ENCODE measurements at regions not wholly inside any gene's neighbourhood (a gene's known extent, or its start where the extent isn't known, plus 50 kb on each side); places are given as distances from the start of the nearest gene placed in this dataset.

DNA sequence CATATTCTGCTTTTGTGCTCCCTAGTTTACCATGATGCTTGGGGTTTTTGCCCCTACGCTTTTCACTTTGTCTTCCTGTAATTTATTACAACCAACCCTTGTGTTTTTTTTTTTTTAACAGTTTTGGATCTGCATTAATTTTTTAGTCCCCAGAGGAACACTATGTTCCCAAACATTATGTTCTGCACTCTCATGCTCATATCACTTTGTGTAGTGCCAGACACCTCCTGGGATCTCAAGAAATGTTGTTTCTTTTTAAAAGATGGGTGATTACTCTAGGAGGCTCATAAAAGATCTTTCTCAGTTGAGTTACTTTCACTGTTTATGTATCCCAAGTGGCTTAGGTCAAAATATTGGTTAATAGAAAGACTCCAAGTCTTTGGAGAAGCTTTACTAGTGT, 116.2 kb upstream of the MKLN1 start:
- no peak for TF ChIP-seq CEBPB (IDR thresholded peaks at IDR 0.05)
- no peak for TF ChIP-seq TCF12 (IDR thresholded peaks at IDR 0.05; ENCODE audit: low read depth)
- no peak for TF ChIP-seq ZBTB7A (IDR thresholded peaks at IDR 0.05; ENCODE audit: low read depth)
- no peak for TF ChIP-seq NFIC (IDR thresholded peaks at IDR 0.05)
- no peak for TF ChIP-seq TAF1 (IDR thresholded peaks at IDR 0.05; ENCODE audit: low read depth)
- no peak for TF ChIP-seq EGR1 (IDR thresholded peaks at IDR 0.05)
- no peak for TF ChIP-seq USF1 (IDR thresholded peaks at IDR 0.05)
- no peak for TF ChIP-seq YY1 (IDR thresholded peaks at IDR 0.05; ENCODE audit: low read depth)
- no peak for TF ChIP-seq EP300 (IDR thresholded peaks at IDR 0.05; ENCODE audit: borderline replicate concordance)
- no peak for TF ChIP-seq TEAD4 (IDR thresholded peaks at IDR 0.05)
- TF ChIP-seq, protein P1, sequence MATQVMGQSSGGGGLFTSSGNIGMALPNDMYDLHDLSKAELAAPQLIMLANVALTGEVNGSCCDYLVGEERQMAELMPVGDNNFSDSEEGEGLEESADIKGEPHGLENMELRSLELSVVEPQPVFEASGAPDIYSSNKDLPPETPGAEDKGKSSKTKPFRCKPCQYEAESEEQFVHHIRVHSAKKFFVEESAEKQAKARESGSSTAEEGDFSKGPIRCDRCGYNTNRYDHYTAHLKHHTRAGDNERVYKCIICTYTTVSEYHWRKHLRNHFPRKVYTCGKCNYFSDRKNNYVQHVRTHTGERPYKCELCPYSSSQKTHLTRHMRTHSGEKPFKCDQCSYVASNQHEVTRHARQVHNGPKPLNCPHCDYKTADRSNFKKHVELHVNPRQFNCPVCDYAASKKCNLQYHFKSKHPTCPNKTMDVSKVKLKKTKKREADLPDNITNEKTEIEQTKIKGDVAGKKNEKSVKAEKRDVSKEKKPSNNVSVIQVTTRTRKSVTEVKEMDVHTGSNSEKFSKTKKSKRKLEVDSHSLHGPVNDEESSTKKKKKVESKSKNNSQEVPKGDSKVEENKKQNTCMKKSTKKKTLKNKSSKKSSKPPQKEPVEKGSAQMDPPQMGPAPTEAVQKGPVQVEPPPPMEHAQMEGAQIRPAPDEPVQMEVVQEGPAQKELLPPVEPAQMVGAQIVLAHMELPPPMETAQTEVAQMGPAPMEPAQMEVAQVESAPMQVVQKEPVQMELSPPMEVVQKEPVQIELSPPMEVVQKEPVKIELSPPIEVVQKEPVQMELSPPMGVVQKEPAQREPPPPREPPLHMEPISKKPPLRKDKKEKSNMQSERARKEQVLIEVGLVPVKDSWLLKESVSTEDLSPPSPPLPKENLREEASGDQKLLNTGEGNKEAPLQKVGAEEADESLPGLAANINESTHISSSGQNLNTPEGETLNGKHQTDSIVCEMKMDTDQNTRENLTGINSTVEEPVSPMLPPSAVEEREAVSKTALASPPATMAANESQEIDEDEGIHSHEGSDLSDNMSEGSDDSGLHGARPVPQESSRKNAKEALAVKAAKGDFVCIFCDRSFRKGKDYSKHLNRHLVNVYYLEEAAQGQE (IDR thresholded peaks at IDR 0.05; ENCODE audit: low read depth): no peak
- TF ChIP-seq, protein P2, sequence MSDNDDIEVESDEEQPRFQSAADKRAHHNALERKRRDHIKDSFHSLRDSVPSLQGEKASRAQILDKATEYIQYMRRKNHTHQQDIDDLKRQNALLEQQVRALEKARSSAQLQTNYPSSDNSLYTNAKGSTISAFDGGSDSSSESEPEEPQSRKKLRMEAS (IDR thresholded peaks at IDR 0.05): no peak
- no peak for TF ChIP-seq FOXM1 (IDR thresholded peaks at IDR 0.05; ENCODE audit: borderline replicate concordance, low read depth)
- no peak for TF ChIP-seq CREB1 (IDR thresholded peaks at IDR 0.05; ENCODE audit: low read depth)
- no peak for TF ChIP-seq RAD21 (IDR thresholded peaks at IDR 0.05; ENCODE audit: low read depth)

DNA sequence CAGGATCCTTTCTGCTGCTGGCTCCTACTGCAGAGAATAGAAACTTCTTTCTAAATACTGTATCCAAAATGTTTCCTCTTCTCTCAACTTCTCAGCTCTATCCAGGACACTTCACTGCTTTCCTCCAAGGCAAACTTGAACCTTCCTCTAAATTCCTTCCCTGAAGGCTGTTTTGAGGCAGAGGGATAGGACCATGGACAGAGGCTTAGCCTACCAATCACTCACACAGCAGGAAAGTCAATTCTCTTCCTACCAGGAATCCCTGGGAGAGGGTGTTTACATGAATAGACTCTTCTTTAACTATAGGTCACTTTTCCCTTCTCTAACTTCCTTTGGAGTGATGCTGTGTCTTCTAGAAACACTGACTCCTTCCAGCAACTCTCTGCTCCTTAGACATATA, 115.6 kb upstream of the MKLN1 start:
- no peak for TF ChIP-seq NFIC (IDR thresholded peaks at IDR 0.05)
- TF ChIP-seq, protein P1 (IDR thresholded peaks at IDR 0.05; ENCODE audit: low read depth): peak; percentile 93

GRCh38 chr7:131218727-131219128, 108.9 kb upstream of the MKLN1 start:
- no peak for TF ChIP-seq YY1 (IDR thresholded peaks at IDR 0.05; ENCODE audit: low read depth)
- TF ChIP-seq, protein P1 (IDR thresholded peaks at IDR 0.05; ENCODE audit: low read depth): no peak
- TF ChIP-seq TEAD4 (IDR thresholded peaks at IDR 0.05): no peak
- TF ChIP-seq ZBTB7A (IDR thresholded peaks at IDR 0.05; ENCODE audit: low read depth): no peak
- no peak for TF ChIP-seq TAF1 (IDR thresholded peaks at IDR 0.05; ENCODE audit: low read depth)
- TF ChIP-seq NFIC (IDR thresholded peaks at IDR 0.05): no peak
- no peak for TF ChIP-seq USF1 (IDR thresholded peaks at IDR 0.05)
- no peak for TF ChIP-seq EGR1 (IDR thresholded peaks at IDR 0.05)
- no peak for TF ChIP-seq CEBPB (IDR thresholded peaks at IDR 0.05)
- no peak for TF ChIP-seq FOXM1 (IDR thresholded peaks at IDR 0.05; ENCODE audit: borderline replicate concordance, low read depth)
- TF ChIP-seq CREB1 (IDR thresholded peaks at IDR 0.05; ENCODE audit: low read depth): no peak
- no peak for TF ChIP-seq RAD21 (IDR thresholded peaks at IDR 0.05; ENCODE audit: low read depth)
- no peak for TF ChIP-seq TCF12 (IDR thresholded peaks at IDR 0.05; ENCODE audit: low read depth)

- TF ChIP-seq CEBPB (IDR thresholded peaks at IDR 0.05) (no peak), TEAD4 (IDR thresholded peaks at IDR 0.05) (no peak), TAF1 (IDR thresholded peaks at IDR 0.05; ENCODE audit: low read depth) (no peak), EGR1 (IDR thresholded peaks at IDR 0.05) (no peak), YY1 (IDR thresholded peaks at IDR 0.05; ENCODE audit: low read depth) (no peak), TCF12 (IDR thresholded peaks at IDR 0.05; ENCODE audit: low read depth) (no peak), NFIC (IDR thresholded peaks at IDR 0.05) (no peak), RAD21 (IDR thresholded peaks at IDR 0.05; ENCODE audit: low read depth) (no peak), CREB1 (IDR thresholded peaks at IDR 0.05; ENCODE audit: low read depth) (no peak), FOXM1 (IDR thresholded peaks at IDR 0.05; ENCODE audit: borderline replicate concordance, low read depth) (no peak), USF1 (IDR thresholded peaks at IDR 0.05) (no peak), ZBTB7A (IDR thresholded peaks at IDR 0.05; ENCODE audit: low read depth) (no peak), EP300 (IDR thresholded peaks at IDR 0.05; ENCODE audit: borderline replicate concordance) (no peak)
- TF ChIP-seq, protein P2 (IDR thresholded peaks at IDR 0.05): no peak
- TF ChIP-seq, protein P1 (IDR thresholded peaks at IDR 0.05; ENCODE audit: low read depth): no peak
Observed at GRCh38 chr7:131219312-131220041, 108.2 kb upstream of the MKLN1 start.

All from Ishikawa (cell line).